OCI-LY1 (cell line): ENCODE measurements at regions not wholly inside any gene's neighbourhood (a gene's known extent, or its start where the extent isn't known, plus 50 kb on each side); places are given as distances from the start of the nearest gene placed in this dataset.

ENCODE experiments used
- CTCF ChIP-seq: fragments of 200-600 bp; sonication (generic), shearing (Covaris generic); IDR thresholded peaks from 2 replicates; pipeline ENCODE4 v1.5.1; 2017; ENCODE audit warnings: mild to moderate bottlenecking, antibody characterized with exemption, low read length, moderate library complexity, mixed read lengths
- EZH2 ChIP-seq: fragments of 200-600 bp; sonication (generic), shearing (Covaris generic); IDR thresholded peaks from 2 replicates; pipeline ENCODE4 v1.8.0; 2017; ENCODE audit warnings: borderline replicate concordance, mixed run types, mild to moderate bottlenecking, antibody characterized with exemption, low read length, moderate library complexity, mixed read lengths

- no peak for TF ChIP-seq CTCF
- no peak for TF ChIP-seq EZH2
These were observed 123.0 kb upstream of the MTAP start for GRCh38 chr9:21679432-21679831.
